ENCODE measurements at regions not wholly inside any gene's neighbourhood (a gene's known extent, or its start where the extent isn't known, plus 50 kb on each side); places are given as distances from the start of the nearest gene placed in this dataset.

GRCh38 chr12:111034083-111034885 lies 113.9 kb upstream of the MYL2 start, which contains the start of gene CUX2:
- TF ChIP-seq POLR2A (IDR thresholded peaks at IDR 0.05): no peak
- TF ChIP-seq, protein P1, sequence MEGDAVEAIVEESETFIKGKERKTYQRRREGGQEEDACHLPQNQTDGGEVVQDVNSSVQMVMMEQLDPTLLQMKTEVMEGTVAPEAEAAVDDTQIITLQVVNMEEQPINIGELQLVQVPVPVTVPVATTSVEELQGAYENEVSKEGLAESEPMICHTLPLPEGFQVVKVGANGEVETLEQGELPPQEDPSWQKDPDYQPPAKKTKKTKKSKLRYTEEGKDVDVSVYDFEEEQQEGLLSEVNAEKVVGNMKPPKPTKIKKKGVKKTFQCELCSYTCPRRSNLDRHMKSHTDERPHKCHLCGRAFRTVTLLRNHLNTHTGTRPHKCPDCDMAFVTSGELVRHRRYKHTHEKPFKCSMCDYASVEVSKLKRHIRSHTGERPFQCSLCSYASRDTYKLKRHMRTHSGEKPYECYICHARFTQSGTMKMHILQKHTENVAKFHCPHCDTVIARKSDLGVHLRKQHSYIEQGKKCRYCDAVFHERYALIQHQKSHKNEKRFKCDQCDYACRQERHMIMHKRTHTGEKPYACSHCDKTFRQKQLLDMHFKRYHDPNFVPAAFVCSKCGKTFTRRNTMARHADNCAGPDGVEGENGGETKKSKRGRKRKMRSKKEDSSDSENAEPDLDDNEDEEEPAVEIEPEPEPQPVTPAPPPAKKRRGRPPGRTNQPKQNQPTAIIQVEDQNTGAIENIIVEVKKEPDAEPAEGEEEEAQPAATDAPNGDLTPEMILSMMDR (IDR thresholded peaks at IDR 0.05): no peak
- no peak for TF ChIP-seq EP300 (IDR thresholded peaks at IDR 0.05)
